Suppressor macrophage treated with lipopolysaccharide for 4 hours (primary cell): ENCODE measurements at regions not wholly inside any gene's neighbourhood (a gene's known extent, or its start where the extent isn't known, plus 50 kb on each side); places are given as distances from the start of the nearest gene placed in this dataset.

Experiments
- DNase-seq: peaks from one replicate; pipeline ENCODE4 v3.0.0-alpha.2; 2020

- no peak for DNase-seq
Measured at GRCh38 chr11:134677397-134677822, 265.4 kb upstream of the B3GAT1 start.

DNA sequence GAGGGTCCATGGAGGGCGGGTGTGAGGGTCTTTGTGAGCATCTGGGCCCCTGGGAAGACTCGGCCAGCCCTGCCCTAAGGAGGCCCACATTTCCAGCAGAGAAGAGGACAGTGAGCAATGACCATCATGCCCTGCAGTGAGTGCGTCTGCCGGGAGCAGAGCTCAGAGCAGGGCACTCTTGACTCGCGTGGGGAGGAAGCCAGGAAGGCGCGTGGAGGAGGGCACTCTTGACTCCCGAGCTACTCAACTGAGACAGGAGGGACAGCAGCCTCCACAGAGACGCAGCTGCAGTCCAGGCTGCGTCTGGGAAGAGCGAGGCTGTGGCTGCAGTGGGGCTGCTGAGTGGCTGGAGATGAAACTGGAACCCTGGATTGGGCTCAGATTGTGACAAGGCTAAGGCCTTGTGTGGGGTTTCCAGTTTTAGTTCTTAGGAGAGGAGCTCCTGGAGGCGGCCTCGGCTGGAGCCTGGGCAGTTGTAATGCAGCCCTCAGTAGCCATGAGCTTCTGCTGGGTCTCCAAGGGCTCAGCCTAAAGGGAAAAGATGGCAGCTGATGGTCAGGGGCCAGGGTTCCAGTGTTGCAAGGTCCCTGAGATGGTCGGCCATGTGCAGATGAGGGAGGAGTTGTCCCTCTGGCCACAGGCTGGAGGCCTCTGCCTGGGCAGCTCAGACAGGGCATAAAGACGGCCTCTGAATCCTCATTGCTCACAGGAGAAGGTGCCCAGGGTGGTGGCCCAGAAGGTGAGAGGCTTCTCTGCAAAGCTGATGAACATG lies 264.7 kb upstream of the B3GAT1 start:
- DNase-seq = no peak

DNA sequence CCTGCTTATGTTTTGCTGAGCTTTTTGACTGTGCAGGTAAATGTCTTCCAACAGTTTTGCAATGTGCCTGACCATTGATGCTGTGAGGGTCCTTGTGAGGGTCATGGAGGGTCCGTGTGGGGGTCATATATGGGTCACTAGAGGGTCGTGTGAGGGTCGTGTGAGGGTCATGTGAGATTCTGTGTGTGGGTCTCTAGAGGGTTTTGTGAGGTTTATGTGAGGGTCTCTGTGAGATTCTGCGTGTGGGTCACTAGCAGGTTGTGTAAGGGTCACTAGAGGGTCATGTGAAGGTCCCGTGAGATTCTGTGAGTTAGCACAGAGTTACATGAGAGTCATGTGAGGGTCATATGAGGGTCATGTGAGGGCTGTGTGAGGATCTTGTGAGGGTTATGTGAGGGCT lies 263.9 kb upstream of the B3GAT1 start:
- DNase-seq = no peak

- DNase-seq = no peak
Measured at GRCh38 chr11:134674974-134675373, 262.9 kb upstream of the B3GAT1 start.

GRCh38 chr11:134670961-134671370 lies 258.9 kb upstream of the B3GAT1 start:
- no peak for DNase-seq

- DNase-seq = no peak
Measured at GRCh38 chr11:134670247-134670782, 258.3 kb upstream of the B3GAT1 start.

GRCh38 chr11:134669796-134670195 lies 257.8 kb upstream of the B3GAT1 start:
- no peak for DNase-seq

DNA sequence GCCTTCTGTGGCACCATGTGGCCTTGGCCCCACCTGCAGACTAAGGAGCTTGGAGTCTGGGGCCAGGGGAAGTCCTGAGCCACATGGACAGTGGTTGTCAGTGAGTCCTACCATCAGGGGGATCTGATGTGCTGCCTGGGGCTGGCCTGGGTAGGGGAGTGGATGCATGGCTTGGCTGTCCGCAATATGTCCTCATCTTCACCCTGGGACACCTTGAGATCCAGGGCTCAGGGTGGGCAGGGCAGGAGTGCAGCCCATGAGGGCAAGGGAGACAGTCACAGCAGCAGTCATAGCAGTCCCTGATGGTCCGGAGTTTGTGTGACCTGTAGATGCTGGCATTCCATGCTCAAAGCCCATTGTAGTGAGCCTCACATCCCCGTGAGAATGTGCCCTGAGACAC lies 256.8 kb upstream of the B3GAT1 start:
- no peak for DNase-seq

GRCh38 chr11:134668076-134668475 lies 256.0 kb upstream of the B3GAT1 start:
- DNase-seq = no peak

- no peak for DNase-seq
Measured at GRCh38 chr11:134667505-134667904, 255.5 kb upstream of the B3GAT1 start.

- no peak for DNase-seq
Measured at GRCh38 chr11:134667175-134667500, 255.1 kb upstream of the B3GAT1 start.

- no peak for DNase-seq
Measured at GRCh38 chr11:134666273-134667174, 254.5 kb upstream of the B3GAT1 start.

- DNase-seq = no peak
Measured at GRCh38 chr11:134665571-134666270, 253.7 kb upstream of the B3GAT1 start.

- DNase-seq = no peak
Measured at GRCh38 chr11:134665188-134665535, 253.1 kb upstream of the B3GAT1 start.

GRCh38 chr11:134664447-134665187 lies 252.6 kb upstream of the B3GAT1 start:
- no peak for DNase-seq

GRCh38 chr11:134663506-134664313 lies 251.7 kb upstream of the B3GAT1 start:
- no peak for DNase-seq

DNA sequence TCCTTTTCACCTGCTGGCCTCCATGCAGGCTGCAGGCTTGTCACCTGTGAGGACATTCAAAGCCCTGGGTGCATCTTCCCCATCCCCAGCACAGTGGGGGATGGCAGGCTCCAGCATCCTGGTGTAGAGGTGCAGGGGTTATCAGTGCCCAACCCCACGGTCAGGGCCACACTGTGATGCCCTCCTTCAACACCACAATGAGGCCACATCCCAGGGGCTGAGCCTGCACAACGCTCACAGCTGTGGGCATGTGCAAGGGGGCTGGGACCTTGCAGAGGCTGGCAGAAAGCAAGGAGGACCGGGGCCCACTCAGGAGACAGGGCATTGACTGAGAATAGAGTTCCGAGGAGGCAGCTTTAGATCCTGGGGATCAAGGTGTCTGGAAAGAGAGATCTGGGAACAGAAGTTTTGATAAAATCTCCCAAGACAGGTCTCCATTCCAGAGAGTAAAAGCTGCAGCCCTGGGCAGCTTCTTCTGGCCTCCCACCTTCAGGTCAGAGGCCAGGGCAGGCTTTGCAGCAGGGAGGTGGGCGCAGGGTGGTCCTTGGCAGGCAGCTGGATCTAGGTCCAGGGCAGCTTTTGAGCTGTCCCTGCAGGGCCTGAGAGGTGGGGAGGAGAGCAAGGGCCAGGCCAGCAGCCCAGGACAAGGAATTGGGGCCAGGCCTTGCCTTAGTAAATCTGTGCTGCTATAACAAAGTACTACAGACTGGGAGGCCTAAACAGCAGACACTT lies 250.8 kb upstream of the B3GAT1 start:
- no peak for DNase-seq

DNA sequence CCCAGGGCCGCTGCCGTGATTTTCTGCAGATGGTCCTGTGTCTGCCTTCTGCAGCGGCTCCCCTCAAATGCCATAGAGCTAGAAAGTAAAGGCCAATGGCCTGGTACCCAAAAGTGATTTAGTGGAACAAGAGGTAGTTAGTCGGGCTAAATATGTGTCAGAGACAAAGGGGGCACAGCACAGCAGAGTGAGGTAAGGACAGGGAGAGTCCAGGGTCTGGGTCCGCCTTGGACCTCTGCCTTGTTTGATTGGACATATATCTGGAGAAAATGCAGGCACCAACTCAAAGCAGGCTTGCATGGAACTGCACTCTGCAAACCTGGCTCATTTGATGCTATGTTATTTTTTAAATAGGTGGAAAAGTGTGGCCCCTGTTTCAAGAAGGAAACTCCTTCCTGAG lies 249.6 kb upstream of the B3GAT1 start:
- DNase-seq = no peak

DNA sequence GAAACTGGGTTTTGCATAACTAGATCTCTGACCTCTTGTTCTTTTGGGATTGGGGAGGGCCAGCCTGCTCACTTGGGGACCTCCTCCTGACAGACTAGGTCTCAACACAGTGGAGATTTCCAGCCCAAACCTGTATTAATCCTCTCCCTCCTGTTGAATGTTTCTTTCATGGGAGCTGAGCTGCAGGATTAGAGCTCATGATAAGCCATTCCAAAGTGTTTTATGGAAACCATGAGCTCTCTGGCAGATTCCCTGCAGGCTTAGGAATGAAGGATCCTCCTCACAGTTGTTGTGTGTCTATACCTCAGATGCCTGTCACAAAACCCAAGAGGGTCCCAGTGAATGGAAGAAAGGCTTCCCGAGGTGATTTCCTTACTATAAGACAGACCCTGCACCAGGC lies 248.4 kb upstream of the B3GAT1 start:
- DNase-seq = no peak

DNA sequence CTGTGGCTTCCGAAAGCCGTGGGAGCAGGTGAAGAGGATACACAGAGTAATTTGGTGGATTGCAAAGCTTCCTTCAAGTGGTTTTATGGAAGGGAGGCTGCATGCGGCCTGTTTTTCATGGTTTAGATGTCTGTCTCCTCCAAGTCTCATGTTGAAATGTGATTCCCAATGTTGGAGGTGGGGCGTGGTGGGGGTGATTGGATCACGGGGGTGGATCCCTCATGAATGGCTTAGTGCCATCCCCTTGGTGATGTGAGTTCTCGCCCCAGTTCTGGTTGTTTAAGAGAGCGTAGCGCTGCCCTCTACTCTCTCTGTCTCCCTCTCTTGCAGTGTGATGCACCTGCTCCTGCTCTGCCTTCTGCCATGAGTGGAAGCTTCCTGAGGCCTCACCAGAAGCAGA lies 247.8 kb upstream of the B3GAT1 start:
- no peak for DNase-seq
